ENCODE measurements at regions not wholly inside any gene's neighbourhood (a gene's known extent, or its start where the extent isn't known, plus 50 kb on each side); places are given as distances from the start of the nearest gene placed in this dataset.

DNA sequence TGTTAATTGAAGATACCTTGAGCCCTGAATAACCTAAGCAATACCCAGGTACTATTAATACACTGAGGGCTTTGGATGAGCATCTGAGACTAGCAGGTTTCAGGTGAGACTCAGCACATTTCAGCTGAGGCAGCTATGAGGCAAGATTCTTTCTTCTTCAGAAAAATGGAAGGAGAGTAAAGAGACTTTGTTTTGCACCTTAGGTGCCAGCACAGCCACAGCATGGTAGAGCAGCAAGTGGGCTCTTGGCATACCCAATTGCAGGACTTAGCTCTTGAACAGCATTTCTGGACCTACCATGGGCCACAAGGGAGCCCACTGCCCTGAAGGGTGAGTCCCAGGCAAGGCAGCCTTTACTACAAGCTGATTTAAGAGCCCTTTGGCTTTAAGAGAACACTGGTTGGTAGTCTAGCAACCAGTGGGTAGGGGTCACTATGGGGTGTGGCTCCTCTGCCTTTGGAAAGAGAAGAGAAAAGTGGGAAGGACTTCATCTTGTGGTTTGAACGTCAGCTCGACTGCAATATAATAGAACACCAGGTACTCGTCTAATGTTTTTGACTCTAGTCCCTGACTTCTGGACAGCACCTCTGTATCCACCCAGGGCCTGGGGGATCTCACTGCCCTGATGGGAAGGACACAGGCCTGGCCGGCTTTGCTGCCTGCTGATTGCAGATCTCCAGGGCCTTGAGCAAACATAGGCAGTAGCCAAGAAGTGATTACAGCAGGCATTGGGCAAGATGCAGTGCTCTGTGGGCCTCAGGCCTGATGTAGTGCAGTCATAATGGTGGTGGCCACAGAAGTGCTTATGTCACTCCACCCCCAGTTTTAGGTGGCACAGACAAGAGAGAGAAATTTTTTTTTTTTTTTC lies 73.3 kb downstream of the GLYATL1 start:
- Histone ChIP-seq H3K9me3 (ENCODE audit: insufficient read depth, low read depth, low read length) (no peaks in the 10 kb centered on the region), H3K4me1 (ENCODE audit: control insufficient read depth in 1 of 2, insufficient read depth in 2 of 2, low read length in 2 of 2) (no peaks in the 10 kb centered on the region), H2BK120ac (ENCODE audit: insufficient read depth, low read length, poor library complexity) (no peak overlapping the region), H4K12ac (ENCODE audit: low read depth, low read length) (no peak overlapping the region), H2BK12ac (ENCODE audit: low read length) (no peak overlapping the region), H3K18ac (ENCODE audit: low read length) (no peak overlapping the region), H3K27me3 (ENCODE audit: insufficient read depth, low read length) (no peaks in the 10 kb centered on the region), H2BK5ac (ENCODE audit: low read depth, low read length, poor library complexity) (no peak overlapping the region), H3K14ac (ENCODE audit: low read length) (no peak overlapping the region), H3K23ac (ENCODE audit: low read length) (no peak overlapping the region), H2AFZ (ENCODE audit: insufficient read depth, low read length, poor library complexity) (no peak overlapping the region), H3K79me1 (ENCODE audit: low read length) (no peaks in the 10 kb centered on the region), H3K4me3 (ENCODE audit: low read depth, low read length) (no peak overlapping the region), H4K91ac (ENCODE audit: low read depth, low read length) (no peak overlapping the region), H2AK5ac (ENCODE audit: low read length) (no peak overlapping the region), H3K79me2 (ENCODE audit: control insufficient read depth, insufficient read depth, low read length, poor library complexity) (no peaks in the 10 kb centered on the region), H3K27ac (ENCODE audit: low read depth, low read length) (peak overlapping the region; percentile 23), H3K9ac (ENCODE audit: low read length) (no peak overlapping the region), H3K36me3 (ENCODE audit: control insufficient read depth in 1 of 2, insufficient read depth in 2 of 2, low read length in 2 of 2) (no peaks in the 10 kb centered on the region), H3K4me2 (ENCODE audit: low read length) (no peak overlapping the region), H4K8ac (ENCODE audit: low read depth, low read length) (no peak overlapping the region), H3K4ac (ENCODE audit: low read depth, low read length) (no peak overlapping the region)
- no peak for DNase-seq
- WGBS (ENCODE audit: extremely low coverage, insufficient coverage, insufficient read length), result no CpG with 5 or more reads among the region's 4 CpGs

- H3K79me1 ChIP-seq (ENCODE audit: low read length), result no peaks in the 10 kb centered on the region
- no peak overlapping the region for H2BK12ac ChIP-seq (ENCODE audit: low read length)
- no CpG with 5 or more reads among the region's 4 CpGs for WGBS (ENCODE audit: extremely low coverage, insufficient coverage, insufficient read length)
- H4K8ac ChIP-seq (ENCODE audit: low read depth, low read length), result no peak overlapping the region
- H3K79me2 ChIP-seq (ENCODE audit: control insufficient read depth, insufficient read depth, low read length, poor library complexity), result no peaks in the 10 kb centered on the region
- H2BK120ac ChIP-seq (ENCODE audit: insufficient read depth, low read length, poor library complexity), result no peak overlapping the region
- no peak overlapping the region for H3K9ac ChIP-seq (ENCODE audit: low read length)
- no peak overlapping the region for H3K18ac ChIP-seq (ENCODE audit: low read length)
- DNase-seq, result no peak
- H3K14ac ChIP-seq (ENCODE audit: low read length), result no peak overlapping the region
- no peak overlapping the region for H3K27ac ChIP-seq (ENCODE audit: low read depth, low read length)
- no peak overlapping the region for H2AFZ ChIP-seq (ENCODE audit: insufficient read depth, low read length, poor library complexity)
- H2AK5ac ChIP-seq (ENCODE audit: low read length), result no peak overlapping the region
- no peak overlapping the region for H3K4me3 ChIP-seq (ENCODE audit: low read depth, low read length)
- H3K4me2 ChIP-seq (ENCODE audit: low read length), result no peak overlapping the region
- no peak overlapping the region for H3K23ac ChIP-seq (ENCODE audit: low read length)
- H3K9me3 ChIP-seq (ENCODE audit: insufficient read depth, low read depth, low read length), result no peaks in the 10 kb centered on the region
- no peak overlapping the region for H4K91ac ChIP-seq (ENCODE audit: low read depth, low read length)
- no peak overlapping the region for H2BK5ac ChIP-seq (ENCODE audit: low read depth, low read length, poor library complexity)
- no peaks in the 10 kb centered on the region for H3K36me3 ChIP-seq (ENCODE audit: control insufficient read depth in 1 of 2, insufficient read depth in 2 of 2, low read length in 2 of 2)
- no peaks in the 10 kb centered on the region for H3K27me3 ChIP-seq (ENCODE audit: insufficient read depth, low read length)
- H3K4ac ChIP-seq (ENCODE audit: low read depth, low read length), result no peak overlapping the region
- H3K4me1 ChIP-seq (ENCODE audit: control insufficient read depth in 1 of 2, insufficient read depth in 2 of 2, low read length in 2 of 2), result no peaks in the 10 kb centered on the region
- no peak overlapping the region for H4K12ac ChIP-seq (ENCODE audit: low read depth, low read length)
These were observed 61.0 kb upstream of the GLYATL1B start for GRCh38 chr11:59025097-59025496.

DNA sequence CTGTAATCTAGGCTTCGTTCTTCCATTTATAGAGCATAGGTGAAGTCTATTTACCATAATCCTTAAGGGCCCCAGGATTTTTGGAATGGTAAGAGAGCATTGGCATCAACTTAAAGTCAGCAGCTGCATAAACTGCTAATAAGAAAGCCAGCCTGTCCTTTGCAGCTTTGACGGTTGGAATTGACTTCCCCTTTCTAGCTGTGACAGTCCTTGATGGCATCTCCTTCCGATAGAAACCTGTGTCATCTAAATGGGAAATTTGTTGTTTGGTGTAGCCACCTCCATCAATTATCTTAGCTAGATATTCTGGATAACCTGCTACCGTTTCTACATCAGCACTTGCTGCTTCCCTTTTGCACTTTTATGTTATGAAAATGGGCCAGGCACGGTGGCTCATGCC lies 58.0 kb upstream of the GLYATL1B start:
- Histone ChIP-seq H2AFZ (ENCODE audit: insufficient read depth, low read length, poor library complexity) (no peak overlapping the region), H3K23ac (ENCODE audit: low read length) (no peak overlapping the region)

GRCh38 chr11:59029366-59029889 lies 56.7 kb upstream of the GLYATL1B start:
- no peaks in the 10 kb centered on the region for H3K79me2 ChIP-seq (ENCODE audit: control insufficient read depth, insufficient read depth, low read length, poor library complexity)
- no peaks in the 10 kb centered on the region for H3K79me1 ChIP-seq (ENCODE audit: low read length)
- no peak overlapping the region for H2BK12ac ChIP-seq (ENCODE audit: low read length)
- DNase-seq, result no peak
- H2AK5ac ChIP-seq (ENCODE audit: low read length), result no peak overlapping the region
- H3K27ac ChIP-seq (ENCODE audit: low read depth, low read length), result no peak overlapping the region
- H3K36me3 ChIP-seq (ENCODE audit: control insufficient read depth in 1 of 2, insufficient read depth in 2 of 2, low read length in 2 of 2), result no peaks in the 10 kb centered on the region
- WGBS (ENCODE audit: extremely low coverage, insufficient coverage, insufficient read length), result no CpG with 5 or more reads among the region's 2 CpGs
- H3K4me2 ChIP-seq (ENCODE audit: low read length), result no peak overlapping the region
- no peaks in the 10 kb centered on the region for H3K4me1 ChIP-seq (ENCODE audit: control insufficient read depth in 1 of 2, insufficient read depth in 2 of 2, low read length in 2 of 2)
- no peak overlapping the region for H2AFZ ChIP-seq (ENCODE audit: insufficient read depth, low read length, poor library complexity)
- H3K23ac ChIP-seq (ENCODE audit: low read length), result no peak overlapping the region
- no peak overlapping the region for H4K8ac ChIP-seq (ENCODE audit: low read depth, low read length)
- H3K27me3 ChIP-seq (ENCODE audit: insufficient read depth, low read length), result no peaks in the 10 kb centered on the region
- H2BK120ac ChIP-seq (ENCODE audit: insufficient read depth, low read length, poor library complexity), result no peak overlapping the region
- H2BK5ac ChIP-seq (ENCODE audit: low read depth, low read length, poor library complexity), result no peak overlapping the region
- H3K14ac ChIP-seq (ENCODE audit: low read length), result no peak overlapping the region
- no peak overlapping the region for H4K91ac ChIP-seq (ENCODE audit: low read depth, low read length)
- H4K12ac ChIP-seq (ENCODE audit: low read depth, low read length), result no peak overlapping the region
- H3K9ac ChIP-seq (ENCODE audit: low read length), result no peak overlapping the region
- no peak overlapping the region for H3K18ac ChIP-seq (ENCODE audit: low read length)
- H3K4me3 ChIP-seq (ENCODE audit: low read depth, low read length), result no peak overlapping the region
- no peaks in the 10 kb centered on the region for H3K9me3 ChIP-seq (ENCODE audit: insufficient read depth, low read depth, low read length)
- H3K4ac ChIP-seq (ENCODE audit: low read depth, low read length), result no peak overlapping the region

More for the DNA sequence above, 58.0 kb upstream of the GLYATL1B start:
- no peaks in the 10 kb centered on the region for H3K27me3 ChIP-seq (ENCODE audit: insufficient read depth, low read length)
- no peak overlapping the region for H2BK5ac ChIP-seq (ENCODE audit: low read depth, low read length, poor library complexity)
- H4K8ac ChIP-seq (ENCODE audit: low read depth, low read length), result no peak overlapping the region
- no peaks in the 10 kb centered on the region for H3K4me1 ChIP-seq (ENCODE audit: control insufficient read depth in 1 of 2, insufficient read depth in 2 of 2, low read length in 2 of 2)
- no peak overlapping the region for H2AK5ac ChIP-seq (ENCODE audit: low read length)
- H3K18ac ChIP-seq (ENCODE audit: low read length), result no peak overlapping the region
- H2BK120ac ChIP-seq (ENCODE audit: insufficient read depth, low read length, poor library complexity), result no peak overlapping the region
- H3K9me3 ChIP-seq (ENCODE audit: insufficient read depth, low read depth, low read length), result no peaks in the 10 kb centered on the region
- H3K27ac ChIP-seq (ENCODE audit: low read depth, low read length), result no peak overlapping the region
- no peak overlapping the region for H2BK12ac ChIP-seq (ENCODE audit: low read length)
- no peak overlapping the region for H4K12ac ChIP-seq (ENCODE audit: low read depth, low read length)
- no peak overlapping the region for H3K4me2 ChIP-seq (ENCODE audit: low read length)
- no peak overlapping the region for H3K9ac ChIP-seq (ENCODE audit: low read length)
- no peaks in the 10 kb centered on the region for H3K79me2 ChIP-seq (ENCODE audit: control insufficient read depth, insufficient read depth, low read length, poor library complexity)
- H4K91ac ChIP-seq (ENCODE audit: low read depth, low read length), result no peak overlapping the region
- no CpG with 5 or more reads among the region's 5 CpGs for WGBS (ENCODE audit: extremely low coverage, insufficient coverage, insufficient read length)
- no peak overlapping the region for H3K14ac ChIP-seq (ENCODE audit: low read length)
- H3K79me1 ChIP-seq (ENCODE audit: low read length), result no peaks in the 10 kb centered on the region
- H3K36me3 ChIP-seq (ENCODE audit: control insufficient read depth in 1 of 2, insufficient read depth in 2 of 2, low read length in 2 of 2), result no peaks in the 10 kb centered on the region
- no peak overlapping the region for H3K4me3 ChIP-seq (ENCODE audit: low read depth, low read length)
- no peak overlapping the region for H3K4ac ChIP-seq (ENCODE audit: low read depth, low read length)
- DNase-seq, result no peak
